K562 (cell line): ENCODE measurements at regions not wholly inside any gene's neighbourhood (a gene's known extent, or its start where the extent isn't known, plus 50 kb on each side); places are given as distances from the start of the nearest gene placed in this dataset.

ENCODE experiments used
- ATAC-seq: fragments of 200-7000 bp; cut with Tn5 transposase; 3 replicates; pipeline ENCODE4 v1.9.1; 2020; ENCODE audit warnings: moderate library complexity
- BruUV-seq: library from RNA; stranded (reverse); fragments of 400-500 nt; replicated peaks from 2 replicates; lab custom pipeline; 2021; lab: Mats Ljungman, UMichigan
- CTCF ChIA-PET: fragments of 300-600 bp; formaldehyde crosslinking; extraction: SDS; loops from one replicate; lab custom pipeline; 2021; ENCODE audit warnings: low intra/inter-chr PET ratio; lab: Yijun Ruan, JAX
- POLR2A ChIA-PET: fragments of 300-600, 350-650 bp; sonication (Branson Sonifier 250); formaldehyde crosslinking; extraction: SDS; loops from one replicate; lab custom pipeline; 2021; ENCODE audit warnings: antibody characterized with exemption, inconsistent platforms; lab: Yijun Ruan, JAX
- DNase-seq, 4 experiments: peaks; one replicate each; pipeline versions ENCODE4 v3.0.0 to v3.0.0-alpha.2; 2011 to 2018; ENCODE audit warnings: low spot score in 3 of 4, mixed read lengths in 3 of 4; ENCODE audit errors: extremely low read depth in 1 of 4
- FAIRE-seq: peaks from 2 replicates; lab custom pipeline; 2011; peaks lifted over from hg19 to GRCh38; lab: Jason Lieb, UNC
- H2AFZ ChIP-seq: 2 replicates; pipeline ENCODE4 v1.6.0; 2011; ENCODE audit warnings: low read depth, low read length, control low read depth, inconsistent platforms
- H3K27ac ChIP-seq: fragments of 200-600 bp; 3 replicates; pipeline ENCODE4 v1.8.0; 2011; ENCODE audit warnings: low read depth, mild to moderate bottlenecking, control low read depth, inconsistent platforms, low read length, moderate library complexity, mixed read lengths; ENCODE audit errors: extremely low read depth
- H3K27me3 ChIP-seq, 2 experiments: fragments of 300-600 bp in 1 of 2; 2 replicates in 1 of 2; 3 replicates in 1 of 2; pipeline versions ENCODE4 v1.6.0 to v1.8.0; 2011; ENCODE audit warnings: inconsistent platforms in 2 of 2, low read length in 2 of 2, mild to moderate bottlenecking in 1 of 2, mixed read lengths in 1 of 2, moderate library complexity in 1 of 2; ENCODE audit not compliant: control insufficient read depth in 2 of 2, insufficient read depth in 2 of 2
- H3K36me3 ChIP-seq: fragments of 300-600 bp; 3 replicates; pipeline ENCODE4 v1.8.0; 2011; ENCODE audit warnings: mild to moderate bottlenecking, low read length, inconsistent platforms; ENCODE audit not compliant: control insufficient read depth, insufficient read depth
- H3K4me1 ChIP-seq, 2 experiments: fragments of 200-600 bp in 1 of 2; replicated peaks in 1 of 2; 2 replicates in 1 of 2; 3 replicates in 1 of 2; pipeline versions ENCODE4 v1.5.1 to v1.8.0; 2011; ENCODE audit warnings: inconsistent platforms in 2 of 2, low read length in 2 of 2, mild to moderate bottlenecking in 1 of 2, mixed read lengths in 1 of 2, moderate library complexity in 1 of 2; ENCODE audit not compliant: control insufficient read depth in 2 of 2, insufficient read depth in 2 of 2
- H3K4me2 ChIP-seq: 2 replicates; pipeline ENCODE4 v1.6.1; 2011; ENCODE audit warnings: low read length, control low read depth, inconsistent platforms, mixed read lengths; ENCODE audit not compliant: insufficient read depth
- H3K4me3 ChIP-seq: fragments of 200-600 bp; sonication (generic), shearing (Covaris generic); 2 replicates; pipeline ENCODE4 v1.5.1; 2016; ENCODE audit warnings: control low read depth, inconsistent platforms
- H3K79me2 ChIP-seq: fragments of 200-600 bp; 3 replicates; pipeline ENCODE4 v1.8.0; 2011; ENCODE audit warnings: low read length, inconsistent platforms; ENCODE audit not compliant: control insufficient read depth, insufficient read depth
- H3K9ac ChIP-seq, 2 experiments: 2 replicates each; pipeline versions ENCODE4 v1.6.0 to v1.6.1; 2011; ENCODE audit warnings: low read depth in 2 of 2, low read length in 2 of 2, control low read depth in 1 of 2, inconsistent platforms in 1 of 2, mild to moderate bottlenecking in 1 of 2, mixed read lengths in 1 of 2; ENCODE audit not compliant: insufficient read depth in 1 of 2
- H3K9me1 ChIP-seq: one replicate; pipeline ENCODE4 v1.6.0; 2011; ENCODE audit warnings: inconsistent platforms, mild to moderate bottlenecking, low read length, moderate library complexity; ENCODE audit not compliant: control insufficient read depth, insufficient read depth
- H3K9me3 ChIP-seq: replicated peaks from 2 replicates; pipeline ENCODE4 v1.5.1; 2011; ENCODE audit warnings: low read depth, low read length, inconsistent platforms; ENCODE audit not compliant: control insufficient read depth, insufficient read depth
- H4K20me1 ChIP-seq: replicated peaks from 2 replicates; pipeline ENCODE4 v1.6.1; 2011; ENCODE audit warnings: low read length, inconsistent platforms, mixed read lengths; ENCODE audit not compliant: control insufficient read depth, insufficient read depth
- BRCA1 ChIP-seq, 2 experiments: fragments of 450-650 bp in 1 of 2; sonication (generic) in 1 of 2; formaldehyde crosslinking in 1 of 2; IDR thresholded peaks; 2 replicates each; pipeline versions ENCODE4 v1.5.0 to v1.6.1; 2017 to 2020; ENCODE audit warnings: mild to moderate bottlenecking in 1 of 2, missing genetic modification reagents in 1 of 2
- CTCFL ChIP-seq: IDR thresholded peaks from 2 replicates; pipeline ENCODE4 v1.6.1; 2011; ENCODE audit warnings: borderline replicate concordance, low read depth, mild to moderate bottlenecking, moderate library complexity, low read length; ENCODE audit not compliant: insufficient read depth, poor library complexity, severe bottlenecking
- GABPB2 ChIP-seq: fragments of 250-450 bp; sonication (Bioruptor Pico); conservative IDR thresholded peaks from 2 replicates; pipeline ENCODE4 v1.5.1; 2021; ENCODE audit warnings: mild to moderate bottlenecking
- HMGXB4 ChIP-seq: sonication (generic); formaldehyde crosslinking; IDR thresholded peaks from 2 replicates; pipeline ENCODE4 v1.8.1; 2023; ENCODE audit warnings: mild to moderate bottlenecking, missing genetic modification reagents
- L3MBTL2 ChIP-seq: fragments of 450-650 bp; IDR thresholded peaks from 2 replicates; pipeline ENCODE4 v1.6.1; 2016; ENCODE audit warnings: mild to moderate bottlenecking, moderate library complexity
- NBN ChIP-seq: fragments of 450-650 bp; IDR thresholded peaks from 2 replicates; pipeline ENCODE4 v1.6.1; 2016; ENCODE audit warnings: low read depth, mild to moderate bottlenecking
- NFYB ChIP-seq: IDR thresholded peaks from 2 replicates; pipeline ENCODE4 v1.6.1; 2011; ENCODE audit warnings: mild to moderate bottlenecking, moderate library complexity; ENCODE audit not compliant: insufficient read length; ENCODE audit errors: extremely low read depth
- PYGO2 ChIP-seq: fragments of 450-650 bp; IDR thresholded peaks from 2 replicates; pipeline ENCODE4 v1.6.1; 2016; ENCODE audit warnings: mild to moderate bottlenecking, missing genetic modification characterization, moderate library complexity, missing compliant biosample characterization
- RBFOX2 ChIP-seq: fragments of 200-400 bp; formaldehyde crosslinking; IDR thresholded peaks from 2 replicates; pipeline ENCODE4 v1.6.1; 2017; ENCODE audit warnings: low read depth, mild to moderate bottlenecking, low read length, moderate library complexity
- ZNF280B ChIP-seq: fragments of 250-450 bp; sonication (Bioruptor Pico); IDR thresholded peaks from 2 replicates; pipeline ENCODE4 v1.5.1; 2021; ENCODE audit warnings: mild to moderate bottlenecking
- WGBS: fragments of 100-300 bp; shearing (Covaris generic); methylation state at CpG from one replicate; pipeline ENCODE4 v1.1.6; 2016; ENCODE audit warnings: low coverage, mixed read lengths; ENCODE audit not compliant: insufficient coverage; ENCODE audit errors: missing lambda C conversion rate; 5-methylcytosine and 5-hydroxymethylcytosine counted together
- in situ Hi-C: fragments of 300-500 bp; cut with MboI; formaldehyde crosslinking; loops from 4 replicates; pipeline ENCODE4 v1.15.0; 2018; ENCODE audit warnings: inconsistent platforms, mixed read lengths
- intact Hi-C: fragments of 100-400 bp; cut with micrococcal nuclease; formaldehyde crosslinking; loops from 2 replicates; pipeline ENCODE4 v1.14.2; 2022

GRCh38 chr20:58583176-58583575 lies 67.9 kb upstream of the STX16 start (continued):
- TF ChIP-seq RBFOX2 (no peak), ZNF280B (CRISPR knock-in tag) (no peak)

GRCh38 chr20:58580474-58580835 lies 65.3 kb upstream of the APCDD1L start:
- BruUV-seq = no TSS peak
- H3K36me3 ChIP-seq = no peaks in the 10 kb centered on the region
- H3K9me1 ChIP-seq = no peaks in the 10 kb centered on the region
- ChIA-PET POLR2A (interaction anchor here (0.6 to 0.7 kb wide), 3 partner anchors 236 to 1000 kb away, joined by 3 read pairs; no protein-coding TSS in a partner anchor), CTCF (no interaction called here)
- H2AFZ ChIP-seq = no peak overlapping the region
- WGBS = 2% methylated on average over 6 of the region's 7 CpGs
- no peaks in the 10 kb centered on the region; a peak in 2 of 5 replicates for H3K4me1 ChIP-seq
- no peaks in the 10 kb centered on the region for H3K9me3 ChIP-seq
- H3K9ac ChIP-seq = no peak overlapping the region
- 0 out of 2 replicates have a peak, but pooled peaks cover 4% of the 10 kb centered on the region for H4K20me1 ChIP-seq
- intact Hi-C loops = no loop called here
- DNase-seq (no peak), FAIRE-seq (no peak), ATAC-seq (no peak)
- H3K27me3 ChIP-seq = peaks cover 40 to 72% of the 10 kb centered on the region in 2 experiments
- H3K4me2 ChIP-seq = no peak overlapping the region
- H3K79me2 ChIP-seq = no peaks in the 10 kb centered on the region
- H3K27ac ChIP-seq = no peak overlapping the region
- H3K4me3 ChIP-seq = no peak overlapping the region
- no peak for TF ChIP-seq L3MBTL2
- no peak for TF ChIP-seq PYGO2 (tag)
- TF ChIP-seq NBN = no peak
- TF ChIP-seq BRCA1 (IDR thresholded peaks at IDR 0.05) = no peak
- TF ChIP-seq BRCA1 (CRISPR knock-in tag; IDR thresholded peaks at IDR 0.05) = no peak
- TF ChIP-seq GABPB2 (CRISPR knock-in tag) = no peak
- TF ChIP-seq HMGXB4 (CRISPR knock-in tag) = no peak
- no peak for TF ChIP-seq CTCFL
- no peak for TF ChIP-seq NFYB
- in situ Hi-C loops = no loop called here
